ENCODE measurements at regions not wholly inside any gene's neighbourhood (a gene's known extent, or its start where the extent isn't known, plus 50 kb on each side); places are given as distances from the start of the nearest gene placed in this dataset.

- TF ChIP-seq BHLHE40 (IDR thresholded peaks at IDR 0.05; ENCODE audit: borderline replicate concordance) (no peak), FOXA1 (IDR thresholded peaks at IDR 0.05) (no peak), ARNT (IDR thresholded peaks at IDR 0.05) (no peak), FOXK2 (IDR thresholded peaks at IDR 0.05) (no peak), SUZ12 (IDR thresholded peaks at IDR 0.05) (no peak), CTBP1 (IDR thresholded peaks at IDR 0.05; ENCODE audit: borderline replicate concordance) (no peak), NFRKB (IDR thresholded peaks at IDR 0.05) (no peak), TARDBP (IDR thresholded peaks at IDR 0.05) (no peak), FOXM1 (IDR thresholded peaks at IDR 0.05; ENCODE audit: borderline replicate concordance) (no peak), SP1 (IDR thresholded peaks at IDR 0.05) (no peak)
These were observed 263.8 kb downstream of the LOXHD1 start for GRCh38 chr18:46393230-46393629.
